ENCODE measurements at regions not wholly inside any gene's neighbourhood (a gene's known extent, or its start where the extent isn't known, plus 50 kb on each side); places are given as distances from the start of the nearest gene placed in this dataset.

- FAIRE-seq (no peak), DNase-seq (ENCODE audit: insufficient read length, low spot score) (no peak)
- TF ChIP-seq CTCF (IDR thresholded peaks at IDR 0.05; ENCODE audit: insufficient read depth, missing control alignments), result no peak
Observed at GRCh38 chr12:38156497-38157245, 159.9 kb upstream of the ALG10B start.

- no peak for FAIRE-seq
- DNase-seq (ENCODE audit: insufficient read length, low spot score), result no peak
- TF ChIP-seq CTCF (IDR thresholded peaks at IDR 0.05; ENCODE audit: insufficient read depth, missing control alignments), result no peak
Observed at GRCh38 chr12:38157274-38157932, 159.2 kb upstream of the ALG10B start.

GRCh38 chr12:38157933-38158401, 158.6 kb upstream of the ALG10B start:
- FAIRE-seq (no peak), DNase-seq (ENCODE audit: insufficient read length, low spot score) (no peak)
- TF ChIP-seq CTCF (IDR thresholded peaks at IDR 0.05; ENCODE audit: insufficient read depth, missing control alignments), result no peak

GRCh38 chr12:38158428-38159091, 158.0 kb upstream of the ALG10B start:
- no peak for TF ChIP-seq CTCF (IDR thresholded peaks at IDR 0.05; ENCODE audit: insufficient read depth, missing control alignments)
- FAIRE-seq (no peak), DNase-seq (ENCODE audit: insufficient read length, low spot score) (no peak)

- TF ChIP-seq CTCF (IDR thresholded peaks at IDR 0.05; ENCODE audit: insufficient read depth, missing control alignments), result no peak
Observed at GRCh38 chr12:38159092-38159551, 157.5 kb upstream of the ALG10B start.

GRCh38 chr12:38159591-38160317, 156.8 kb upstream of the ALG10B start:
- DNase-seq (ENCODE audit: insufficient read length, low spot score) (no peak), FAIRE-seq (no peak)
- TF ChIP-seq CTCF (IDR thresholded peaks at IDR 0.05; ENCODE audit: insufficient read depth, missing control alignments), result no peak

More at GRCh38 chr12:38159092-38159551, 157.5 kb upstream of the ALG10B start:
- FAIRE-seq, result no peak
- DNase-seq (ENCODE audit: insufficient read length, low spot score), result no peak

All from D721Med (cell line).